GM21390 (cell line): ENCODE measurements at regions not wholly inside any gene's neighbourhood (a gene's known extent, or its start where the extent isn't known, plus 50 kb on each side); places are given as distances from the start of the nearest gene placed in this dataset.

Experiments
- ATAC-seq: cut with Tn5 transposase; IDR thresholded peaks from one replicate; pipeline ENCODE4 v1.9.1; 2021; ENCODE audit not compliant: unreplicated experiment

GRCh38 chr14:71273366-71273765 lies 366.1 kb downstream of the PCNX1 start:
- no peak for ATAC-seq

GRCh38 chr14:71284048-71284447 lies 376.8 kb downstream of the PCNX1 start:
- no peak for ATAC-seq

DNA sequence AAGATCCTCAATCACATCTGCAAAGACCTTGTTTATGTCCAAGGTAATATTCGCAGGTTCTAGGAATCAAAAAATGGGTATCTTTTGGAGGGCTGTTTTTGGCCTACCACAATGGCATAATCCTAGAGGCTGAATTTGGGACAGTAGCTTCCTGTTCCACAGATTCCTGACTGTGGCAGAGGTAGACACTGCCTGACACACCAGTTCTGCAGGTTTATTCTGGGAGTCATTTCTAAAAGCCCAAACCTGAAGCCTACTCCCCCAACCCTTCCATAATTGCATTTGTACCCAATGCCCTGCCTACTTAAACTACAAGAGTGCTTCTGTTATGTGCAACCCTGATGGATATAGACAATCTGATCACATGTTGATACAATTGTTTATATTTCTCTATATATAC lies 378.9 kb downstream of the PCNX1 start:
- no peak for ATAC-seq

- ATAC-seq, result no peak
Measured at GRCh38 chr14:71287567-71287966, 380.3 kb downstream of the PCNX1 start.

- ATAC-seq, result peak; percentile 71
Measured at GRCh38 chr14:71289536-71289935, 382.3 kb downstream of the PCNX1 start.

DNA sequence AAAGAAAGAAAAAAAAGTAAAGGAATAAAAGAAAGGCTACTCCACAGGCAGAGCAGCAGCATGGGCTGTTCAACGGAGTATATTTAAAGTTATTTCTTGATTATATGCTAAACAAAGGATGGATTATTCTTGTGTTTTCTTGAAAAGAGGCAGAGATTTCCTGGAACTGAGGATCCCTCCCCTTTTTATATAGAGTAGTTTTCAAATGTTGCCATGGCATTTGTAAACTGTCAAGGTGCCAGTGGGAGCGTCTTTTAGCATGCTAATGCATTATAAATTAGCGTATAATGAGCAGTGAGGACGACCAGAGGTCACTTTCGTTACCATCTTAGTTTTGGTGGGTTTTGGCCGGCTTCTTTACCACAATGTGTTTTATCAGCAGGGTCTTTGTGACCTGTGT lies 383.0 kb downstream of the PCNX1 start:
- ATAC-seq, result no peak

DNA sequence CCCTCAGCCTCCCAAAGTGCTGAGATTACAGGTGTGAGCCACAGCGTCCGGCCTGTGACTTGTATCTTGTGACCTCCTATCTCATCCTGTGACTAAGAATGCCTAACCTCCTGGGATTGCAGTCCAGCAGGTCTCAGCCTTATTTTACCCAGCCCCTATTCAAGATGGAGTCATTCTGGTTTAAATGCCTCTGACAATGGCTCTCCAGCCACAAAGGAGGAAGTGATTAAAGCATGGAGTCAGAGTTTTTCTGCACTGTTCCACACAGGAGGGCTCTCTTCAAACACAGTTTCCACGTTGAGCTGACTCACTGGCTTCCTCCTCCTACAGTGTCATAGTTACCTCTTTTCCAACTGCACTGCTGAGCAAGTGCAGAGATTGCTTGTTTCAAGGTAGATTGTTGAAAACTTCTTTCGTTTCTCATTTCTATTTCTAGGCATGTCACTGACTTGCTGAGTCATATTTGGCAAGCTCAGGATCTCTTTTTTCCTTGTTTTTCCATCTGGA lies 383.8 kb downstream of the PCNX1 start:
- ATAC-seq, result peak; percentile 76

- ATAC-seq, result no peak
Measured at GRCh38 chr14:71296184-71296583, 388.9 kb downstream of the PCNX1 start.

DNA sequence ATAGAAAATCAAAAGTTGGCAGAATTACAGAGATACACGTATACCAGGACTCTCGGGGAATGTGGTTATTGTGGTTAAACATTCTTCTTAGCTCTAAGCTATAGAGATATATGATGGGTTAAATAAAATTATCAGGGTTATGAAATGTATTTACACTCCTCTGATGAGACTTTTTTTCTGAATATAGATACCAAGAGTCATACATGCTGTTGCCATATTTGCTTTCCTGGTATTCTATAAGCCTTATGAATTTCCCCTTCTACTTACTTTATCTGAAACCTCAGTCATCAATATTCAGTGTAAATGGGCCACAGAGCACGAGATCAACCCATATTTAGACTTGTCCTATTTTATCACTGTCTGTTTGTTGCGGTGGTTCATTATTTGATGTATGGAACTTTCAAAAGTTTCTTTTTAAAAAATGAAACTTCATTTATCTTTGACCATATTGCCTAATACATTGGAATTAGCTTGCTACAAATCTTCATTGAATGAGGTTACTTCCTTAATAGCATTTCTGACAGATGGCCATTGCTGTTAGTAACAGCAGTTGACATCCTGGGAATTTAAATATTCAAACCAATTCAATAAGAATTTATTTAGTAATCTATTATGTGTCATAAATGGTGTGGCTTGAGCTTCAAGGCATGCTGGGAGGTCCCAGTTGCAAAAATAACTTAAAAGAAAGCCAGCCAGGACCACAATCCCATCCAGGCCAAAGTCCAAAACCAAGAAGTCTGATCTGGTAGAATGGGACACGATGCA lies 393.5 kb downstream of the PCNX1 start:
- ATAC-seq, result no peak

DNA sequence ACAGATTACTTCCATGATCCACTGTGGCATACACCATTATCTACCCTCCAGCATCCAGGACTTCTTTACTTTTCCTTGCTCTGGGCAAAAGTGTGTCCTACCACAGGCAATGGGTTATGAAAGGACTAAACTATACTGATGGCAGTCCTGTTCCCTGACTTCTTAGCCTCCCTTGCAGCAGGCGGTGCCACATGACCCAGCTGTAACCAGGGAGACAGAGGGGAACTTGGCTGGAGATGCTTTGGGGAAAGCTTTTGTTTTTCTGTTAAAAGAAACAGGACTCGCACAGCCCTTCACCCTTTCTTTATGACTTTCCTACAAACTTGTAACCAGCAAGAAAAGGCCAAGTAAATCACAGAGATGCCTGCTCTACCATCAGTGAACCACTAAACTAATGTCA lies 394.4 kb downstream of the PCNX1 start:
- ATAC-seq, result no peak

DNA sequence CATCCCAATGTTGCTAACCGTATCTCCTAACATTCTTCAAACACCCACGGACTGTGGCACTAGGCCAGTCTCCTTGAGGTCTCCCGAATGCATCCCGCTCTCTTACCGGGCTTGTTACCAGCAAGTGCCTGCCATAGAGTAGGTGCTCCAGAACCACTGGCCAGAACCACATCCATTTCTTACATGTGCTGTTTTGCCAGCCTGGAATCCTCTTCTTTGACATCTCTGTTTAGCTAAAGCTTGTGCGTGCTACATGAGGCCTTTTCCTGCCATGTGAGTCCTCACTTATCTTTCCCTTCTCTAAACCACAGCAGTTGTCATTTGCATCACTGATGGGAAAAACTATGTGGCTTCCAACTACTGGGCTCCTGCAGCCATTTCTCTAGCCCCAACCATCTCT lies 397.4 kb downstream of the PCNX1 start:
- ATAC-seq, result no peak

DNA sequence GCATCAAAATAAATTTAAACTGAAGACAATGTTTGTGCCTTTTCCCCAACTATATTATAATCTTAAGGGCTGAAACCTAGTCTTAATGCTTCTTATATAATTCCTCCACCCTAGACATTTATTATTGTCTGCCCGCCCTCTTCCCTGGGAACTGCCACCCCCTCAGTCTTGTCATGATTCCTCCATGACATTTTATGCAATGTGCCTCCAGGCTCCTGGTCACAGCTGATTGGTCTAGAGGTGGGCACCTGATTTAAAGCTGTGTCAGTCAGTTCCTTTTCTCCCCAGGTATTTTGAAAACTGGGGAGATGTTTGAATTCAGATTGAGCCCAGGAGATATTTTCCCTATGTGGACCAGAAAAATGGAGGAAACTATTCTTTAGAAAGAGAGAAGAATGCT lies 401.4 kb downstream of the PCNX1 start:
- ATAC-seq, result no peak

GRCh38 chr14:71309756-71310155 lies 402.5 kb downstream of the PCNX1 start:
- no peak for ATAC-seq

DNA sequence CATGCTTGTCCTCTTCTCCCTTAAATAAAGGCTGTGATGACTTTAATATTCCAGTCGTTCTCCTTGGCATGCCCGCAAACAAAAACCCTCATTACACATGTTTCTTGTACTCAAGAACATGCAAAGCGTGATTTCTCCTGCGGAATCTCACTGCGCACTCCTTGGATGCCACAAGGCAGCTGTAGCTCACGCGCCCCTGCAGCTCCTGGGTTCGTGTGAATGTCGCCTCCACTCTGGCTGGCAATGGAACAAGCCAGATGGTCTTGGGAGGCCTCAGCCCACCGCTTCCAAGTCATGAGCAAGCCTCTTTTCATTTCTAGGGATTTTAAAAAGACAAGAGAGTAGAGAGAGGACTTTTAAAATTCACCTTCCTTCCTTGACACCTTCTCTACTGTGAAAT lies 403.8 kb downstream of the PCNX1 start:
- ATAC-seq, result no peak

DNA sequence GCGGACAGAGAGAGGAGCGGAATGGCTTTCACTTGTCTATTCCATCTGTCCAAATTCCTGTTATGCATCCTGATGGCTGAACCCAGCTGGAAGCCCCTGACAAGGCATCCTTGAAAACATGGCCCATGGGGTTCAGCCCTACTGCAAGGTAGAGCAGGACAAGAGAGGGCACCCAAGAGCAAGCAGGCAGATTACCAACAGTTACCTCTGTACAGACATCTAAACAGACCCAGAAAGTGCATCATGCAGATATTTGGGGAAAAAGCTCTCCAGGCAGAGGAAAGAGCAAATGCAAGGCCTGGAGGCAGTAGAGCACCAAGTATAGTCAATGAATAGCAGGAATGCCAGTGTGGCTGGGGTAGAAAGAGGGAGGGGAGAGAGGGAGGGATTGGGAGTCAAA lies 407.5 kb downstream of the PCNX1 start:
- no peak for ATAC-seq

GRCh38 chr14:71317385-71318096 lies 410.3 kb downstream of the PCNX1 start:
- no peak for ATAC-seq

GRCh38 chr14:71318097-71318459 lies 410.8 kb downstream of the PCNX1 start:
- ATAC-seq, result no peak

- ATAC-seq, result no peak
Measured at GRCh38 chr14:71319666-71320065, 412.4 kb downstream of the PCNX1 start.

GRCh38 chr14:71320107-71320733 lies 413.0 kb downstream of the PCNX1 start, which contains the start of gene SIPA1L1:
Gene SIPA1L1, plus strand, starts transcription at chr14:71320476.
- ATAC-seq, result peak; percentile 71

- peak; percentile 36 for ATAC-seq
Measured at GRCh38 chr14:71320734-71321573, 413.7 kb downstream of the PCNX1 start.
